Liver (tissue), 2 donors: ENCODE measurements at regions not wholly inside any gene's neighbourhood (a gene's known extent, or its start where the extent isn't known, plus 50 kb on each side); places are given as distances from the start of the nearest gene placed in this dataset.

Source experiments
- CTCF ChIP-seq: fragments of 150-350 bp; IDR thresholded peaks from 2 replicates; pipeline ENCODE4 v1.5.1; 2017; ENCODE audit warnings: improper control_type of control experiment, low read depth, low read length; ENCODE audit not compliant: missing input control
- TF ChIP-seq, protein P1 (sequence below): IDR thresholded peaks from 2 replicates; pipeline ENCODE4 v1.6.1; 2016; ENCODE audit warnings: antibody characterized with exemption
- donor health status: healthy.

DNA sequence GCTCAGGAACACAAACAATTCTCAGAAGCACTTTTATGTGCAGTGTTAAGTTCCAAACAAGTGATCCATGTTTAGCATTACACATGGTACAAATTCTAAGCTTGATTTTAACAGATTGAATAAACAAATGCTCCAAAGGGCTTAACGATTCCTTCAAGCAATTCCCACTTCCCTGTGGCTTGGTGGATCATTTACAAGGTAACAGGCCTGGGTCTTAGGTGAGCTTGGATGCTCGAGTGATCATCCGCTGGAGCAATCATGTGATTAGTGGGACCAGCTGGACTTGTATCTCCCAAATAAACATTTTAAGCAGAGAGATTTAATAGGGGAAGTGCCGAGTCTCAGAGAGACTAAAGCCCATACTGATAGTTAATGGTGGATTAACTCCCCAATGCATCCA is 70.7 kb downstream of the CALM1 start:
- no peak for TF ChIP-seq CTCF
- TF ChIP-seq, protein P1, sequence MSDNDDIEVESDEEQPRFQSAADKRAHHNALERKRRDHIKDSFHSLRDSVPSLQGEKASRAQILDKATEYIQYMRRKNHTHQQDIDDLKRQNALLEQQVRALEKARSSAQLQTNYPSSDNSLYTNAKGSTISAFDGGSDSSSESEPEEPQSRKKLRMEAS: no peak
